ENCODE measurements at regions not wholly inside any gene's neighbourhood (a gene's known extent, or its start where the extent isn't known, plus 50 kb on each side); places are given as distances from the start of the nearest gene placed in this dataset.

DNA sequence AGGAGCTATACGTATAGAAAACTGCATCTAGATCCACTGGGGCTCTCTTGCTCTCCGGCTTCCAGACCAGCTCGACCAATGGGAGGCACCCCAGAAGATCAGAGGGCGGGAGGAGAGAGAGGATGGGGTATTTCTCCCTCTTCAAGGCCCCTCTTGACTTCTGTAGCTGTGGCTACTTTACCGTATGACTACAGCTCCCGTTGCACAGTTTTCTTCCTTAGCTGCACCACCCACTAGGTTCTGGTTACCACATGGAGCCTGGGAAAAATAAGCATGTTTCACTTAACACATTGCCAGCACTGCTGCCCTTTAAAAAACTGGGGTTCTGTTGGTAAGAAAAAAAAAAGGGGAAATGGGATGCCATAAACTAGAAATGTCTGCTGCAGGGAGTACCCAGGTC is 214.4 kb downstream of the TBX5 start:
- no peaks in the 10 kb centered on the region for H4K20me1 ChIP-seq (ENCODE audit: low read length)
- intact Hi-C loops (cut with micrococcal nuclease): no loop called here
- H2AFZ ChIP-seq (ENCODE audit: low read length): no peak overlapping the region
- no peaks in the 10 kb centered on the region for H3F3A ChIP-seq (ENCODE audit: low read length, unreplicated experiment)
- H3K27ac ChIP-seq (ENCODE audit: low read length): no peak overlapping the region
- H3K79me2 ChIP-seq (ENCODE audit: low read length): no peaks in the 10 kb centered on the region
- BruUV-seq (replicated peaks): no TSS peak
- H3K4me3 ChIP-seq (ENCODE audit: low read length): no peak overlapping the region
- ChIA-PET POLR2A (ENCODE audit: unreplicated experiment) (no interaction called here), CTCF (no interaction called here)
- H3K9me2 ChIP-seq (replicated peaks; ENCODE audit: low read length): no peaks in the 10 kb centered on the region
- H3K36me3 ChIP-seq (ENCODE audit: low read depth, low read length): no peaks in the 10 kb centered on the region
- DNase-seq (no peak), ATAC-seq (no peak)
- peaks cover 73% of the 10 kb centered on the region for H3K27me3 ChIP-seq (ENCODE audit: low read length)
- H3K4me1 ChIP-seq (ENCODE audit: insufficient read depth, low read length): no peaks in the 10 kb centered on the region
- H3K9me3 ChIP-seq (ENCODE audit: low read length): no peaks in the 10 kb centered on the region
- H3K9ac ChIP-seq (ENCODE audit: low read length): no peak overlapping the region
- no peak overlapping the region for H3K4me2 ChIP-seq (ENCODE audit: low read length)
- TF ChIP-seq EZH2phosphoT487 (IDR thresholded peaks at IDR 0.05; ENCODE audit: borderline replicate concordance, low read length): no peak
- TF ChIP-seq EZH2 (IDR thresholded peaks at IDR 0.05; ENCODE audit: low read length, unreplicated experiment): no peak
- TF ChIP-seq, protein P1, sequence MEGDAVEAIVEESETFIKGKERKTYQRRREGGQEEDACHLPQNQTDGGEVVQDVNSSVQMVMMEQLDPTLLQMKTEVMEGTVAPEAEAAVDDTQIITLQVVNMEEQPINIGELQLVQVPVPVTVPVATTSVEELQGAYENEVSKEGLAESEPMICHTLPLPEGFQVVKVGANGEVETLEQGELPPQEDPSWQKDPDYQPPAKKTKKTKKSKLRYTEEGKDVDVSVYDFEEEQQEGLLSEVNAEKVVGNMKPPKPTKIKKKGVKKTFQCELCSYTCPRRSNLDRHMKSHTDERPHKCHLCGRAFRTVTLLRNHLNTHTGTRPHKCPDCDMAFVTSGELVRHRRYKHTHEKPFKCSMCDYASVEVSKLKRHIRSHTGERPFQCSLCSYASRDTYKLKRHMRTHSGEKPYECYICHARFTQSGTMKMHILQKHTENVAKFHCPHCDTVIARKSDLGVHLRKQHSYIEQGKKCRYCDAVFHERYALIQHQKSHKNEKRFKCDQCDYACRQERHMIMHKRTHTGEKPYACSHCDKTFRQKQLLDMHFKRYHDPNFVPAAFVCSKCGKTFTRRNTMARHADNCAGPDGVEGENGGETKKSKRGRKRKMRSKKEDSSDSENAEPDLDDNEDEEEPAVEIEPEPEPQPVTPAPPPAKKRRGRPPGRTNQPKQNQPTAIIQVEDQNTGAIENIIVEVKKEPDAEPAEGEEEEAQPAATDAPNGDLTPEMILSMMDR (conservative IDR thresholded peaks at IDR 0.05; ENCODE audit: low read depth, low read length): no peak

- Histone ChIP-seq H3K27me3 (ENCODE audit: low read length) (peaks cover 74% of the 10 kb centered on the region), H3F3A (ENCODE audit: low read length, unreplicated experiment) (no peaks in the 10 kb centered on the region), H3K4me3 (ENCODE audit: low read length) (no peak overlapping the region), H3K9ac (ENCODE audit: low read length) (no peak overlapping the region), H3K4me1 (ENCODE audit: insufficient read depth, low read length) (no peaks in the 10 kb centered on the region), H4K20me1 (ENCODE audit: low read length) (no peaks in the 10 kb centered on the region), H3K9me3 (ENCODE audit: low read length) (no peaks in the 10 kb centered on the region), H2AFZ (ENCODE audit: low read length) (no peak overlapping the region), H3K79me2 (ENCODE audit: low read length) (no peaks in the 10 kb centered on the region), H3K4me2 (ENCODE audit: low read length) (no peak overlapping the region), H3K27ac (ENCODE audit: low read length) (no peak overlapping the region), H3K36me3 (ENCODE audit: low read depth, low read length) (no peaks in the 10 kb centered on the region), H3K9me2 (replicated peaks; ENCODE audit: low read length) (no peaks in the 10 kb centered on the region)
- CTCF ChIA-PET: no interaction called here
- TF ChIP-seq, protein P1 (conservative IDR thresholded peaks at IDR 0.05; ENCODE audit: low read depth, low read length): no peak
- TF ChIP-seq EZH2 (IDR thresholded peaks at IDR 0.05; ENCODE audit: low read length, unreplicated experiment) (no peak), EZH2phosphoT487 (IDR thresholded peaks at IDR 0.05; ENCODE audit: borderline replicate concordance, low read length) (no peak)
- intact Hi-C loops (cut with micrococcal nuclease): no loop called here
- POLR2A ChIA-PET (ENCODE audit: unreplicated experiment): no interaction called here
- ATAC-seq (no peak), DNase-seq (no peak)
- no TSS peak for BruUV-seq (replicated peaks)
These were observed 215.0 kb downstream of the TBX5 start for GRCh38 chr12:114190971-114191370.

DNA sequence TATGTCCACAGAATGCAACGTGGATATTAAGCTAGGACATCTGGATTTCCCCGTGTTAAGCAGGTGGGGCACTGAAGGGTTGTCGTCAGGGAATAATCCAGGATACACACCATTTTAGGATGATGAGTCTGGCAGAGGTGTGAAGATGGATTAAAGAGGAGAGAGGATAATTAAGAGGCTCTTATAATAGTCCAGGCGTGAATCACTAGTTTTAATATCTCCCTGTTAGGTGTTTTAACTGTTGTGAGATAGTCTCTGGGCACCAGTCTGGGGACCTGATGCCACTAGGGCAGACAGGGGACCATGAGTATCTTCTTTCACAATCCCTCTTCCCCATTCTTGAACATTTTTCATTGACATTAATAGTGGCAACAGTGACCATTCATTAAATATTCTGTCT is 216.7 kb downstream of the TBX5 start:
- Histone ChIP-seq H3K4me2 (ENCODE audit: low read length) (no peak overlapping the region), H3K4me1 (ENCODE audit: insufficient read depth, low read length) (no peaks in the 10 kb centered on the region), H3K9me3 (ENCODE audit: low read length) (no peaks in the 10 kb centered on the region), H3K27ac (ENCODE audit: low read length) (no peak overlapping the region), H3K9ac (ENCODE audit: low read length) (no peak overlapping the region), H3K79me2 (ENCODE audit: low read length) (no peaks in the 10 kb centered on the region), H3K4me3 (ENCODE audit: low read length) (no peak overlapping the region), H3K27me3 (ENCODE audit: low read length) (peaks cover 73% of the 10 kb centered on the region), H2AFZ (ENCODE audit: low read length) (no peak overlapping the region), H3K36me3 (ENCODE audit: low read depth, low read length) (no peaks in the 10 kb centered on the region), H3F3A (ENCODE audit: low read length, unreplicated experiment) (no peaks in the 10 kb centered on the region), H4K20me1 (ENCODE audit: low read length) (no peaks in the 10 kb centered on the region), H3K9me2 (replicated peaks; ENCODE audit: low read length) (no peaks in the 10 kb centered on the region)
- no peak for ATAC-seq
- TF ChIP-seq, protein P1 (conservative IDR thresholded peaks at IDR 0.05; ENCODE audit: low read depth, low read length): no peak
- TF ChIP-seq EZH2 (IDR thresholded peaks at IDR 0.05; ENCODE audit: low read length, unreplicated experiment) (no peak), EZH2phosphoT487 (IDR thresholded peaks at IDR 0.05; ENCODE audit: borderline replicate concordance, low read length) (no peak)
- ChIA-PET CTCF (no interaction called here), POLR2A (ENCODE audit: unreplicated experiment) (no interaction called here)
- DNase-seq: no peak
- intact Hi-C loops (cut with micrococcal nuclease): no loop called here
- no TSS peak for BruUV-seq (replicated peaks)
